ENCODE measurements at regions not wholly inside any gene's neighbourhood (a gene's known extent, or its start where the extent isn't known, plus 50 kb on each side); places are given as distances from the start of the nearest gene placed in this dataset.

- Histone ChIP-seq H3K36me3 (replicated peaks; ENCODE audit: low read depth, low read length) (no peaks in the 10 kb centered on the region), H3K27ac (ENCODE audit: low read length) (no peak overlapping the region), H3K9me3 (ENCODE audit: insufficient read depth, low read length) (no peaks in the 10 kb centered on the region), H3K79me2 (ENCODE audit: low read length) (no peaks in the 10 kb centered on the region), H3K27me3 (ENCODE audit: low read depth, low read length) (no peaks in the 10 kb centered on the region), H4K20me1 (ENCODE audit: insufficient read depth, low read length) (no peaks in the 10 kb centered on the region), H3K4me2 (ENCODE audit: low read length) (no peak overlapping the region), H3K4me1 (ENCODE audit: low read length) (no peaks in the 10 kb centered on the region), H3K9ac (ENCODE audit: low read length) (no peak overlapping the region), H2AFZ (ENCODE audit: low read depth, low read length) (no peak overlapping the region), H3K4me3 (ENCODE audit: low read length) (no peak overlapping the region)
- TF ChIP-seq EZH2phosphoT487 (IDR thresholded peaks at IDR 0.05; ENCODE audit: low read depth) (no peak), CTCF (IDR thresholded peaks at IDR 0.05; ENCODE audit: low read depth, low read length) (no peak)
Measured at GRCh38 chr2:223114170-223114569, 62.2 kb downstream of the KCNE4 start.

- Histone ChIP-seq H3K36me3 (replicated peaks; ENCODE audit: low read depth, low read length) (no peaks in the 10 kb centered on the region), H3K79me2 (ENCODE audit: low read length) (no peaks in the 10 kb centered on the region), H4K20me1 (ENCODE audit: insufficient read depth, low read length) (no peaks in the 10 kb centered on the region), H3K4me2 (ENCODE audit: low read length) (no peak overlapping the region), H3K9me3 (ENCODE audit: insufficient read depth, low read length) (no peaks in the 10 kb centered on the region), H3K9ac (ENCODE audit: low read length) (no peak overlapping the region), H2AFZ (ENCODE audit: low read depth, low read length) (no peak overlapping the region), H3K4me3 (ENCODE audit: low read length) (no peak overlapping the region), H3K4me1 (ENCODE audit: low read length) (no peaks in the 10 kb centered on the region), H3K27ac (ENCODE audit: low read length) (no peak overlapping the region), H3K27me3 (ENCODE audit: low read depth, low read length) (no peaks in the 10 kb centered on the region)
- TF ChIP-seq CTCF (IDR thresholded peaks at IDR 0.05; ENCODE audit: low read depth, low read length) (no peak), EZH2phosphoT487 (IDR thresholded peaks at IDR 0.05; ENCODE audit: low read depth) (no peak)
Measured at GRCh38 chr2:223114917-223115316, 62.9 kb downstream of the KCNE4 start.

- no peak overlapping the region for H3K4me2 ChIP-seq (ENCODE audit: low read length)
- H3K27ac ChIP-seq (ENCODE audit: low read length): no peak overlapping the region
- TF ChIP-seq CTCF (IDR thresholded peaks at IDR 0.05; ENCODE audit: low read depth, low read length) (no peak), EZH2phosphoT487 (IDR thresholded peaks at IDR 0.05; ENCODE audit: low read depth) (no peak)
- no peaks in the 10 kb centered on the region for H3K27me3 ChIP-seq (ENCODE audit: low read depth, low read length)
- H2AFZ ChIP-seq (ENCODE audit: low read depth, low read length): no peak overlapping the region
- no peaks in the 10 kb centered on the region for H3K9me3 ChIP-seq (ENCODE audit: insufficient read depth, low read length)
- no peaks in the 10 kb centered on the region for H3K4me1 ChIP-seq (ENCODE audit: low read length)
- H3K9ac ChIP-seq (ENCODE audit: low read length): no peak overlapping the region
- H4K20me1 ChIP-seq (ENCODE audit: insufficient read depth, low read length): no peaks in the 10 kb centered on the region
- H3K79me2 ChIP-seq (ENCODE audit: low read length): no peaks in the 10 kb centered on the region
- H3K36me3 ChIP-seq (replicated peaks; ENCODE audit: low read depth, low read length): no peaks in the 10 kb centered on the region
- H3K4me3 ChIP-seq (ENCODE audit: low read length): no peak overlapping the region
Measured at GRCh38 chr2:223117533-223117932, 65.5 kb downstream of the KCNE4 start.

GRCh38 chr2:223121283-223121682 is 69.3 kb downstream of the KCNE4 start:
- Histone ChIP-seq H3K4me2 (ENCODE audit: low read length) (no peak overlapping the region), H3K9ac (ENCODE audit: low read length) (no peak overlapping the region), H3K9me3 (ENCODE audit: insufficient read depth, low read length) (no peaks in the 10 kb centered on the region), H3K4me3 (ENCODE audit: low read length) (no peak overlapping the region), H3K36me3 (replicated peaks; ENCODE audit: low read depth, low read length) (no peaks in the 10 kb centered on the region), H2AFZ (ENCODE audit: low read depth, low read length) (no peak overlapping the region), H4K20me1 (ENCODE audit: insufficient read depth, low read length) (no peaks in the 10 kb centered on the region), H3K4me1 (ENCODE audit: low read length) (no peaks in the 10 kb centered on the region), H3K27me3 (ENCODE audit: low read depth, low read length) (no peaks in the 10 kb centered on the region), H3K27ac (ENCODE audit: low read length) (no peak overlapping the region), H3K79me2 (ENCODE audit: low read length) (no peaks in the 10 kb centered on the region)
- no peak for TF ChIP-seq CTCF (IDR thresholded peaks at IDR 0.05; ENCODE audit: low read depth, low read length)
- TF ChIP-seq EZH2phosphoT487 (IDR thresholded peaks at IDR 0.05; ENCODE audit: low read depth): no peak

Data from OCI-LY3 (cell line).